Astrocyte (in vitro differentiated cells and primary cell): ENCODE measurements at regions not wholly inside any gene's neighbourhood (a gene's known extent, or its start where the extent isn't known, plus 50 kb on each side); places are given as distances from the start of the nearest gene placed in this dataset.

ENCODE experiments used
- EZH2 ChIP-seq: IDR thresholded peaks from 2 replicates; pipeline ENCODE4 v1.6.1; 2012; ENCODE audit warnings: mild to moderate bottlenecking, low read length, inconsistent platforms; ENCODE audit not compliant: insufficient read depth
- TF ChIP-seq, protein P1 (sequence below): IDR thresholded peaks from 2 replicates; pipeline ENCODE4 v1.5.1; 2011; ENCODE audit warnings: low read depth, mild to moderate bottlenecking, inconsistent platforms, low read length, moderate library complexity; ENCODE audit not compliant: insufficient read depth

DNA sequence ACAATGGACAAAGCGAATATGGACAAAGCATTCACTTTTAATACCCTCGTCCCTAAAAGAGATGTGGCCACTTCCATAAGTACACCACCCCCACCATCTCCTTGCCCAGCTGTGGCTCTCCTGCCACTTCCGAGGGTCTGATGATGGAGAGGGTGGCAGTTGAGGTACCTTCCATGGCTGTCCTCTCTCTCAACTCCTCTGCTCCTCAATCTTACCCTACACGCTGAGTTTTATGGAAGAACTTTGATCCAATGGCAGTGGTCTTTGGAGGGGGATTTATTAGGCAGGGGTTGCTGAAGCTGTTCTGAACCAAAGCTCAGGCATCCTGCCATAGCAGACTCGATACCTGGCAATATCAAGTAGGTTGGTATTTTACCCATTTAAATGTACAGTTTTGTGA lies 413.0 kb downstream of the TSHZ3 start:
- TF ChIP-seq, protein P1, sequence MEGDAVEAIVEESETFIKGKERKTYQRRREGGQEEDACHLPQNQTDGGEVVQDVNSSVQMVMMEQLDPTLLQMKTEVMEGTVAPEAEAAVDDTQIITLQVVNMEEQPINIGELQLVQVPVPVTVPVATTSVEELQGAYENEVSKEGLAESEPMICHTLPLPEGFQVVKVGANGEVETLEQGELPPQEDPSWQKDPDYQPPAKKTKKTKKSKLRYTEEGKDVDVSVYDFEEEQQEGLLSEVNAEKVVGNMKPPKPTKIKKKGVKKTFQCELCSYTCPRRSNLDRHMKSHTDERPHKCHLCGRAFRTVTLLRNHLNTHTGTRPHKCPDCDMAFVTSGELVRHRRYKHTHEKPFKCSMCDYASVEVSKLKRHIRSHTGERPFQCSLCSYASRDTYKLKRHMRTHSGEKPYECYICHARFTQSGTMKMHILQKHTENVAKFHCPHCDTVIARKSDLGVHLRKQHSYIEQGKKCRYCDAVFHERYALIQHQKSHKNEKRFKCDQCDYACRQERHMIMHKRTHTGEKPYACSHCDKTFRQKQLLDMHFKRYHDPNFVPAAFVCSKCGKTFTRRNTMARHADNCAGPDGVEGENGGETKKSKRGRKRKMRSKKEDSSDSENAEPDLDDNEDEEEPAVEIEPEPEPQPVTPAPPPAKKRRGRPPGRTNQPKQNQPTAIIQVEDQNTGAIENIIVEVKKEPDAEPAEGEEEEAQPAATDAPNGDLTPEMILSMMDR: no peak
- no peak for TF ChIP-seq EZH2
